Kidney (tissue), 13 donors: ENCODE measurements at regions not wholly inside any gene's neighbourhood (a gene's known extent, or its start where the extent isn't known, plus 50 kb on each side); places are given as distances from the start of the nearest gene placed in this dataset.
A peak's percentile ranks its signal among the peaks of the same experiment; 100 is the strongest.

Source experiments
- DNase-seq, 5 donors: peaks; one replicate each; pipeline ENCODE4 v3.0.0-alpha.2; 2013 to 2020
- FAIRE-seq: peaks from 2 replicates; lab custom pipeline; 2012; peaks lifted over from hg19 to GRCh38; lab: Jason Lieb, UNC
- H3K27ac ChIP-seq, 2 donors: one replicate each; pipeline ENCODE4 v1.7.0; 2013; ENCODE audit warnings: low read depth in 2 of 2, low read length in 2 of 2, inconsistent platforms in 1 of 2
- H3K27me3 ChIP-seq: one replicate; pipeline ENCODE4 v1.7.1; 2013; ENCODE audit warnings: low read length, inconsistent platforms; ENCODE audit not compliant: control insufficient read depth, insufficient read depth
- H3K36me3 ChIP-seq, 3 donors: one replicate each; pipeline versions ENCODE4 v1.7.0 to v1.7.1; 2013; ENCODE audit warnings: low read length in 3 of 3, control low read depth in 1 of 3, inconsistent platforms in 1 of 3; ENCODE audit not compliant: insufficient read depth in 3 of 3, control insufficient read depth in 2 of 3
- H3K4me1 ChIP-seq, 3 donors: one replicate each; pipeline versions ENCODE4 v1.7.0 to v1.7.1; 2013; ENCODE audit warnings: low read length in 3 of 3, inconsistent platforms in 1 of 3, low read depth in 1 of 3; ENCODE audit not compliant: control insufficient read depth in 2 of 3, insufficient read depth in 2 of 3
- H3K4me3 ChIP-seq, 3 donors: one replicate each; pipeline versions ENCODE4 v1.7.0 to v1.8.1; 2013; ENCODE audit warnings: low read length in 3 of 3, control low read depth in 1 of 3, inconsistent platforms in 1 of 3
- H3K9ac ChIP-seq, 3 donors: one replicate each; pipeline versions ENCODE4 v1.7.0 to v1.7.1; 2013; ENCODE audit warnings: low read length in 3 of 3, control low read depth in 1 of 3, inconsistent platforms in 1 of 3
- H3K9me3 ChIP-seq, 3 donors: one replicate each; pipeline versions ENCODE4 v1.7.0 to v1.7.1; 2013; ENCODE audit warnings: low read length in 3 of 3, control low read depth in 1 of 3, inconsistent platforms in 1 of 3; ENCODE audit not compliant: control insufficient read depth in 2 of 3, insufficient read depth in 1 of 3
- CTCF ChIP-seq: IDR thresholded peaks from 3 replicates; pipeline ENCODE4 v1.5.1; 2012; ENCODE audit warnings: mild to moderate bottlenecking, moderate library complexity, borderline replicate concordance; ENCODE audit not compliant: insufficient read depth; ENCODE audit errors: extremely low read depth
- intact Hi-C: fragments of 100-400 bp; cut with DNase I; formaldehyde crosslinking; loops from one replicate; pipeline ENCODE4 v1.11.1; 2022
- donor health status: control.
- donor health status: control.
- donor health status: control.
- donor health status: control.
- donor health status: control.
- donor health status: DM: yes; HTN: yes; CAD: no.
- donor health status: Normal renal cell carcinoma (clear cell type).

GRCh38 chr16:22979038-22979437 is 165.1 kb downstream of the HS3ST2 start:
- no peak for FAIRE-seq
- Histone ChIP-seq H3K9me3 (no peaks in the 10 kb centered on the region), H3K27ac (no peak overlapping the region), H3K27me3 (no peaks in the 10 kb centered on the region), H3K9ac (no peak overlapping the region), H3K4me1 (no peaks in the 10 kb centered on the region), H3K36me3 (no peaks in the 10 kb centered on the region), H3K4me3 (no peak overlapping the region)
- intact Hi-C loops = no loop called here
- no peak for TF ChIP-seq CTCF
- no peak for DNase-seq

- Histone ChIP-seq H3K36me3 (no peaks in the 10 kb centered on the region), H3K9me3 (no peaks in the 10 kb centered on the region), H3K27ac (no peak overlapping the region), H3K4me3 (no peak overlapping the region), H3K9ac (no peak overlapping the region), H3K4me1 (no peaks in the 10 kb centered on the region), H3K27me3 (no peaks in the 10 kb centered on the region)
- DNase-seq (peak in 2 of 5 donors; percentile 23 to 29), FAIRE-seq (no peak)
- intact Hi-C loops = no loop called here
- TF ChIP-seq CTCF = peak; percentile 10
Observed at GRCh38 chr16:22977294-22977697, 163.3 kb downstream of the HS3ST2 start.

GRCh38 chr16:22973522-22973921 is 159.6 kb downstream of the HS3ST2 start:
- intact Hi-C loops = no loop called here
- TF ChIP-seq CTCF = no peak
- Histone ChIP-seq H3K36me3 (no peaks in the 10 kb centered on the region), H3K9me3 (no peaks in the 10 kb centered on the region), H3K27ac (no peak overlapping the region), H3K4me1 (no peaks in the 10 kb centered on the region), H3K27me3 (no peaks in the 10 kb centered on the region), H3K9ac (no peak overlapping the region), H3K4me3 (no peak overlapping the region)
- no peak for FAIRE-seq
- no peak for DNase-seq

GRCh38 chr16:22971346-22971924 is 157.5 kb downstream of the HS3ST2 start:
- FAIRE-seq (no peak), DNase-seq (no peak)
- TF ChIP-seq CTCF = no peak
- Histone ChIP-seq H3K4me1 (no peaks in the 10 kb centered on the region), H3K4me3 (no peak overlapping the region), H3K36me3 (no peaks in the 10 kb centered on the region), H3K27me3 (no peaks in the 10 kb centered on the region), H3K9me3 (no peaks in the 10 kb centered on the region), H3K9ac (no peak overlapping the region), H3K27ac (no peak overlapping the region)
- intact Hi-C loops = no loop called here
